ENCODE measurements at regions not wholly inside any gene's neighbourhood (a gene's known extent, or its start where the extent isn't known, plus 50 kb on each side); places are given as distances from the start of the nearest gene placed in this dataset.

DNA sequence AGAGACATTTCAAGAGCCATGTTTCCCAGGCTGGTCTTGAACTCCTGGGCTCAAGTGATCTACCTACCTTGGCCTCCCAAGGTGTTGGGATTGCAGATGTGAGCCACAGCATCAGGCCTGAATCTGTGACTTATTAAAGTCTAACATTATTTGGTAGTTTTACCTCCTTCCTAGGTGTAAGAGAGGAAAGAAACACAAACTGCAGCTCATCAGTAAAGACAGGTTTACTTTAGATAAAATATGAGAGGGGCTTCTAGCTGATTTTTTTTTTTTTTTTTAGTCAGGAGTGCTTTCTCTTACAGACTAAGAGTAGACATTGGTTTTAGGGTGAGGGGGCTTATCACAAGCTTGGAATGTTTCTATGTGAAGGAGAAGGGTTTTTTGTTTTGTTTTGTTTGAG lies 63.9 kb upstream of the RNU6-1 start:
- Histone ChIP-seq H3K36me3 (ENCODE audit: control insufficient read depth in 2 of 2, insufficient read depth in 1 of 2, low read length in 2 of 2) (no peaks in the 10 kb centered on the region), H3K27ac (ENCODE audit: extremely low read depth, low read depth, low read length) (no peak overlapping the region), H3K4me3 (ENCODE audit: low read depth, low read length) (no peak overlapping the region), H3K4me1 (ENCODE audit: control insufficient read depth, insufficient read depth, low read length) (no peaks in the 10 kb centered on the region), H3K9me3 (ENCODE audit: control insufficient read depth, insufficient read depth, low read depth, low read length) (no peaks in the 10 kb centered on the region)
- TF ChIP-seq ZNF132 (tag by site-specific recombination; IDR thresholded peaks at IDR 0.05; ENCODE audit: borderline replicate concordance) (no peak), BCL11B (tag by site-specific recombination; IDR thresholded peaks at IDR 0.05; ENCODE audit: low read depth) (no peak), PRDM1 (tag by site-specific recombination; IDR thresholded peaks at IDR 0.05) (no peak), ZNF776 (tag by site-specific recombination; IDR thresholded peaks at IDR 0.05; ENCODE audit: borderline replicate concordance) (no peak), ZNF221 (tag by site-specific recombination; IDR thresholded peaks at IDR 0.05; ENCODE audit: borderline replicate concordance) (no peak), ZNF555 (tag by site-specific recombination; conservative IDR thresholded peaks at IDR 0.05) (no peak), ZIC2 (tag by site-specific recombination; IDR thresholded peaks at IDR 0.05) (no peak), ZNF16 (tag by site-specific recombination; IDR thresholded peaks at IDR 0.05; ENCODE audit: low read depth) (no peak), HOXA7 (CRISPR knock-in tag; IDR thresholded peaks at IDR 0.05; ENCODE audit: borderline replicate concordance) (no peak), ZNF423 (tag by site-specific recombination; IDR thresholded peaks at IDR 0.05) (no peak), ZNF677 (tag by site-specific recombination; IDR thresholded peaks at IDR 0.05) (no peak), ZNF311 (tag by site-specific recombination; IDR thresholded peaks at IDR 0.05; ENCODE audit: borderline replicate concordance) (no peak)
- TF ChIP-seq, protein P1, sequence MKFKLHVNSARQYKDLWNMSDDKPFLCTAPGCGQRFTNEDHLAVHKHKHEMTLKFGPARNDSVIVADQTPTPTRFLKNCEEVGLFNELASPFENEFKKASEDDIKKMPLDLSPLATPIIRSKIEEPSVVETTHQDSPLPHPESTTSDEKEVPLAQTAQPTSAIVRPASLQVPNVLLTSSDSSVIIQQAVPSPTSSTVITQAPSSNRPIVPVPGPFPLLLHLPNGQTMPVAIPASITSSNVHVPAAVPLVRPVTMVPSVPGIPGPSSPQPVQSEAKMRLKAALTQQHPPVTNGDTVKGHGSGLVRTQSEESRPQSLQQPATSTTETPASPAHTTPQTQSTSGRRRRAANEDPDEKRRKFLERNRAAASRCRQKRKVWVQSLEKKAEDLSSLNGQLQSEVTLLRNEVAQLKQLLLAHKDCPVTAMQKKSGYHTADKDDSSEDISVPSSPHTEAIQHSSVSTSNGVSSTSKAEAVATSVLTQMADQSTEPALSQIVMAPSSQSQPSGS (tag by site-specific recombination; IDR thresholded peaks at IDR 0.05; ENCODE audit: low read depth), result no peak
- TF ChIP-seq, protein P2, sequence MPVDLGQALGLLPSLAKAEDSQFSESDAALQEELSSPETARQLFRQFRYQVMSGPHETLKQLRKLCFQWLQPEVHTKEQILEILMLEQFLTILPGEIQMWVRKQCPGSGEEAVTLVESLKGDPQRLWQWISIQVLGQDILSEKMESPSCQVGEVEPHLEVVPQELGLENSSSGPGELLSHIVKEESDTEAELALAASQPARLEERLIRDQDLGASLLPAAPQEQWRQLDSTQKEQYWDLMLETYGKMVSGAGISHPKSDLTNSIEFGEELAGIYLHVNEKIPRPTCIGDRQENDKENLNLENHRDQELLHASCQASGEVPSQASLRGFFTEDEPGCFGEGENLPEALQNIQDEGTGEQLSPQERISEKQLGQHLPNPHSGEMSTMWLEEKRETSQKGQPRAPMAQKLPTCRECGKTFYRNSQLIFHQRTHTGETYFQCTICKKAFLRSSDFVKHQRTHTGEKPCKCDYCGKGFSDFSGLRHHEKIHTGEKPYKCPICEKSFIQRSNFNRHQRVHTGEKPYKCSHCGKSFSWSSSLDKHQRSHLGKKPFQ (tag by site-specific recombination; IDR thresholded peaks at IDR 0.05), result no peak
- TF ChIP-seq, protein P3, sequence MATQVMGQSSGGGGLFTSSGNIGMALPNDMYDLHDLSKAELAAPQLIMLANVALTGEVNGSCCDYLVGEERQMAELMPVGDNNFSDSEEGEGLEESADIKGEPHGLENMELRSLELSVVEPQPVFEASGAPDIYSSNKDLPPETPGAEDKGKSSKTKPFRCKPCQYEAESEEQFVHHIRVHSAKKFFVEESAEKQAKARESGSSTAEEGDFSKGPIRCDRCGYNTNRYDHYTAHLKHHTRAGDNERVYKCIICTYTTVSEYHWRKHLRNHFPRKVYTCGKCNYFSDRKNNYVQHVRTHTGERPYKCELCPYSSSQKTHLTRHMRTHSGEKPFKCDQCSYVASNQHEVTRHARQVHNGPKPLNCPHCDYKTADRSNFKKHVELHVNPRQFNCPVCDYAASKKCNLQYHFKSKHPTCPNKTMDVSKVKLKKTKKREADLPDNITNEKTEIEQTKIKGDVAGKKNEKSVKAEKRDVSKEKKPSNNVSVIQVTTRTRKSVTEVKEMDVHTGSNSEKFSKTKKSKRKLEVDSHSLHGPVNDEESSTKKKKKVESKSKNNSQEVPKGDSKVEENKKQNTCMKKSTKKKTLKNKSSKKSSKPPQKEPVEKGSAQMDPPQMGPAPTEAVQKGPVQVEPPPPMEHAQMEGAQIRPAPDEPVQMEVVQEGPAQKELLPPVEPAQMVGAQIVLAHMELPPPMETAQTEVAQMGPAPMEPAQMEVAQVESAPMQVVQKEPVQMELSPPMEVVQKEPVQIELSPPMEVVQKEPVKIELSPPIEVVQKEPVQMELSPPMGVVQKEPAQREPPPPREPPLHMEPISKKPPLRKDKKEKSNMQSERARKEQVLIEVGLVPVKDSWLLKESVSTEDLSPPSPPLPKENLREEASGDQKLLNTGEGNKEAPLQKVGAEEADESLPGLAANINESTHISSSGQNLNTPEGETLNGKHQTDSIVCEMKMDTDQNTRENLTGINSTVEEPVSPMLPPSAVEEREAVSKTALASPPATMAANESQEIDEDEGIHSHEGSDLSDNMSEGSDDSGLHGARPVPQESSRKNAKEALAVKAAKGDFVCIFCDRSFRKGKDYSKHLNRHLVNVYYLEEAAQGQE (tag by site-specific recombination; IDR thresholded peaks at IDR 0.05), result no peak
- POLR2A ChIA-PET, result no interaction called here
- CTCF ChIA-PET, result no interaction called here

DNA sequence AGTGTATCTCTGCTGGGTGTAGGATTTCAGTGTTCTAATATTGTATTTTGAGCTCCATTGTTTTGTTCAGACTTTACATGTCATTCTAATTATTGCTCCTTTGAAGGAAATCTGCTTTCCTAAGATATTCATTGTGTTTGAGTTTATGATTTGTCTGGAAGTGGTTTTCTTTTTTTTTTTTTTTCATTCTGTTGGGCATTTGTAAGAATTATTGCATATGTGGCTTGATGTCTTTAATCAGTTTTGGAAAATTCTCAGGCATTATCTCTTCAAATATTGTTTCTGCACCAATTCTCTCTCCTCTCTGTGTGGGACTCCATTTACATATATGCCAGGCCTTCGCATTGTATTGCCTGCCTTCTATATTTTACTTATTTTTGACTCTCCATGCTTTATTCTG lies 65.8 kb upstream of the RNU6-1 start:
- ChIA-PET POLR2A (no interaction called here), CTCF (interaction anchor here (0.5 to 0.6 kb wide), 3 partner anchors 13 to 689 kb away, joined by 3 to 6 read pairs (median 3); no protein-coding TSS in a partner anchor)
- Histone ChIP-seq H3K4me3 (ENCODE audit: low read depth, low read length) (no peak overlapping the region), H3K27ac (ENCODE audit: extremely low read depth, low read depth, low read length) (no peak overlapping the region), H3K9me3 (ENCODE audit: control insufficient read depth, insufficient read depth, low read depth, low read length) (no peaks in the 10 kb centered on the region; the same call in 1 of the 2 replicates), H3K36me3 (ENCODE audit: control insufficient read depth in 2 of 2, insufficient read depth in 1 of 2, low read length in 2 of 2) (no peaks in the 10 kb centered on the region), H3K4me1 (ENCODE audit: control insufficient read depth, insufficient read depth, low read length) (no peaks in the 10 kb centered on the region)
- TF ChIP-seq ZNF155 (tag by site-specific recombination; IDR thresholded peaks at IDR 0.05) (no peak), ZNF558 (tag by site-specific recombination; IDR thresholded peaks at IDR 0.05) (peak; percentile 99)
- TF ChIP-seq, protein P4, sequence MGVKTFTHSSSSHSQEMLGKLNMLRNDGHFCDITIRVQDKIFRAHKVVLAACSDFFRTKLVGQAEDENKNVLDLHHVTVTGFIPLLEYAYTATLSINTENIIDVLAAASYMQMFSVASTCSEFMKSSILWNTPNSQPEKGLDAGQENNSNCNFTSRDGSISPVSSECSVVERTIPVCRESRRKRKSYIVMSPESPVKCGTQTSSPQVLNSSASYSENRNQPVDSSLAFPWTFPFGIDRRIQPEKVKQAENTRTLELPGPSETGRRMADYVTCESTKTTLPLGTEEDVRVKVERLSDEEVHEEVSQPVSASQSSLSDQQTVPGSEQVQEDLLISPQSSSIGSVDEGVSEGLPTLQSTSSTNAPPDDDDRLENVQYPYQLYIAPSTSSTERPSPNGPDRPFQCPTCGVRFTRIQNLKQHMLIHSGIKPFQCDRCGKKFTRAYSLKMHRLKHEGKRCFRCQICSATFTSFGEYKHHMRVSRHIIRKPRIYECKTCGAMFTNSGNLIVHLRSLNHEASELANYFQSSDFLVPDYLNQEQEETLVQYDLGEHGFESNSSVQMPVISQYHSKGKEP (tag by site-specific recombination; IDR thresholded peaks at IDR 0.05), result no peak

Measured in HEK293 (cell line).